HepG2 (cell line): ENCODE measurements at regions not wholly inside any gene's neighbourhood (a gene's known extent, or its start where the extent isn't known, plus 50 kb on each side); places are given as distances from the start of the nearest gene placed in this dataset.

Experiments used
- ATAC-seq: fragments of 200-7000 bp; cut with Tn5 transposase; 3 replicates; pipeline ENCODE4 v1.9.1; 2020; ENCODE audit warnings: mild to moderate bottlenecking, moderate library complexity
- BruUV-seq: library from RNA; stranded (reverse); fragments of 400-500 nt; replicated peaks from 2 replicates; lab custom pipeline; 2021; lab: Mats Ljungman, UMichigan
- CTCF ChIA-PET: fragments of 300-600 bp; formaldehyde crosslinking; extraction: SDS; loops from one replicate; lab custom pipeline; 2021; ENCODE audit warnings: low total read pairs, inconsistent platforms, low intra/inter-chr PET ratio; lab: Yijun Ruan, JAX
- POLR2A ChIA-PET: fragments of 350-600 bp; sonication (Branson Sonifier 250); formaldehyde crosslinking; loops from one replicate; lab custom pipeline; 2020; ENCODE audit warnings: antibody characterized with exemption, inconsistent platforms; lab: Yijun Ruan, JAX
- DNase-seq: peaks from one replicate; pipeline ENCODE4 v3.0.0-alpha.2; 2015; ENCODE audit warnings: low spot score
- FAIRE-seq: peaks from 3 replicates; lab custom pipeline; 2011; peaks lifted over from hg19 to GRCh38; lab: Jason Lieb, UNC
- H2AFZ ChIP-seq: one replicate; pipeline ENCODE4 v1.6.1; 2011; ENCODE audit warnings: low read length, inconsistent platforms
- H3K27ac ChIP-seq: fragments of 300-600 bp; 3 replicates; pipeline ENCODE4 v1.8.0; 2011; ENCODE audit warnings: mixed run types, mild to moderate bottlenecking, mixed read lengths, low read length, inconsistent platforms; ENCODE audit not compliant: insufficient read depth; ENCODE audit errors: extremely low read length
- H3K27me3 ChIP-seq, 2 experiments: fragments of 200-600 bp in 1 of 2; 2 replicates in 1 of 2; 3 replicates in 1 of 2; pipeline versions ENCODE4 v1.6.0 to v1.8.0; 2011; ENCODE audit warnings: low read length in 2 of 2, mild to moderate bottlenecking in 2 of 2, moderate library complexity in 2 of 2, inconsistent platforms in 1 of 2; ENCODE audit not compliant: insufficient read depth in 2 of 2, control insufficient read depth in 1 of 2
- H3K36me3 ChIP-seq, 2 experiments: fragments of 200-600 bp in 1 of 2; replicated peaks in 1 of 2; 2 replicates in 1 of 2; 3 replicates in 1 of 2; pipeline versions ENCODE4 v1.5.1 to v1.8.0; 2011; ENCODE audit warnings: low read length in 2 of 2, inconsistent platforms in 1 of 2; ENCODE audit not compliant: insufficient read depth in 2 of 2, control insufficient read depth in 1 of 2
- H3K4me1 ChIP-seq: 2 replicates; pipeline ENCODE4 v1.5.1; 2012; ENCODE audit warnings: low read length, inconsistent platforms; ENCODE audit not compliant: insufficient read depth
- H3K4me2 ChIP-seq: 2 replicates; pipeline ENCODE4 v1.6.0; 2011; ENCODE audit warnings: low read depth, low read length, inconsistent platforms
- H3K4me3 ChIP-seq, 3 experiments: fragments of 200-600 bp in 1 of 3; sonication (generic), shearing (Covaris generic) in 1 of 3; replicated peaks in 1 of 3; 2 replicates each; pipeline ENCODE4 v1.5.1; 2011 to 2016; ENCODE audit warnings: low read length in 3 of 3, inconsistent platforms in 2 of 3, low read depth in 2 of 3, mild to moderate bottlenecking in 2 of 3, control low read depth in 1 of 3, mixed read lengths in 1 of 3; ENCODE audit not compliant: insufficient read depth in 1 of 3
- H3K79me2 ChIP-seq: one replicate; pipeline ENCODE4 v1.6.1; 2011; ENCODE audit warnings: low read length, inconsistent platforms; ENCODE audit not compliant: insufficient read depth
- H3K9ac ChIP-seq: 2 replicates; pipeline ENCODE4 v1.6.0; 2011; ENCODE audit warnings: mild to moderate bottlenecking, low read depth, low read length, inconsistent platforms; ENCODE audit not compliant: insufficient read depth
- H3K9me3 ChIP-seq: 2 replicates; pipeline ENCODE4 v1.5.1; 2012; ENCODE audit warnings: mild to moderate bottlenecking, low read length
- H4K20me1 ChIP-seq: 2 replicates; pipeline ENCODE4 v1.6.0; 2011; ENCODE audit warnings: inconsistent platforms, mild to moderate bottlenecking, low read length, moderate library complexity; ENCODE audit not compliant: insufficient read depth
- BRF2 ChIP-seq: sonication (generic); formaldehyde crosslinking; IDR thresholded peaks from 2 replicates; pipeline ENCODE4 v1.8.1; 2022; ENCODE audit warnings: mild to moderate bottlenecking, missing genetic modification reagents
- EHMT2 ChIP-seq: fragments of 200-600 bp; sonication (generic); IDR thresholded peaks from 2 replicates; pipeline ENCODE4 v1.7.0; 2017; ENCODE audit warnings: antibody characterized with exemption, low read depth, low read length, borderline replicate concordance
- HNRNPLL ChIP-seq: fragments of 200-400 bp; formaldehyde crosslinking; IDR thresholded peaks from 2 replicates; pipeline ENCODE4 v1.6.1; 2017; ENCODE audit warnings: mild to moderate bottlenecking, low read depth, low read length; ENCODE audit not compliant: poor library complexity, severe bottlenecking
- HOXA9 ChIP-seq: sonication (generic); formaldehyde crosslinking; IDR thresholded peaks from 2 replicates; pipeline ENCODE4 v1.8.1; 2022; ENCODE audit warnings: missing genetic modification reagents, mild to moderate bottlenecking, moderate library complexity, borderline replicate concordance
- KLF9 ChIP-seq: IDR thresholded peaks from 2 replicates; pipeline ENCODE4 v1.6.1; 2016; ENCODE audit warnings: low read depth
- MZF1 ChIP-seq: sonication (generic); formaldehyde crosslinking; IDR thresholded peaks from 2 replicates; pipeline ENCODE4 v1.8.1; 2023; ENCODE audit warnings: mild to moderate bottlenecking, missing genetic modification reagents, borderline replicate concordance
- NFRKB ChIP-seq: fragments of 450-650 bp; IDR thresholded peaks from 2 replicates; pipeline ENCODE4 v1.6.1; 2017
- PCBP1 ChIP-seq: fragments of 200-400 bp; formaldehyde crosslinking; IDR thresholded peaks from 2 replicates; pipeline ENCODE4 v1.6.1; 2017; ENCODE audit warnings: mild to moderate bottlenecking, low read depth, low read length, borderline replicate concordance
- PHF21A ChIP-seq: sonication (generic); formaldehyde crosslinking; IDR thresholded peaks from 2 replicates; pipeline ENCODE4 v1.5.0; 2020; ENCODE audit warnings: mild to moderate bottlenecking, missing genetic modification reagents
- PRDM15 ChIP-seq: sonication (generic); formaldehyde crosslinking; IDR thresholded peaks from 2 replicates; pipeline ENCODE4 v1.4.0; 2020; ENCODE audit warnings: missing genetic modification reagents
- RAD51 ChIP-seq: fragments of 450-650 bp; IDR thresholded peaks from 2 replicates; pipeline ENCODE4 v1.6.1; 2016; ENCODE audit warnings: borderline replicate concordance
- RBFOX2 ChIP-seq: fragments of 200-400 bp; formaldehyde crosslinking; IDR thresholded peaks from 2 replicates; pipeline ENCODE4 v1.6.1; 2017; ENCODE audit warnings: low read depth, mild to moderate bottlenecking, low read length
- ZBTB34 ChIP-seq: sonication (generic); formaldehyde crosslinking; IDR thresholded peaks from 2 replicates; pipeline ENCODE4 v1.8.0; 2022; ENCODE audit warnings: mild to moderate bottlenecking, missing genetic modification reagents
- ZFP36L1 ChIP-seq: sonication (generic); formaldehyde crosslinking; IDR thresholded peaks from 2 replicates; pipeline ENCODE4 v1.8.0; 2022; ENCODE audit warnings: mild to moderate bottlenecking, missing genetic modification reagents, moderate library complexity
- ZNF180 ChIP-seq: sonication (generic); formaldehyde crosslinking; IDR thresholded peaks from 2 replicates; pipeline ENCODE4 v1.4.0; 2020; ENCODE audit warnings: low read depth, missing genetic modification reagents, borderline replicate concordance
- ZNF639 ChIP-seq: conservative IDR thresholded peaks from 2 replicates; pipeline ENCODE4 v1.6.1; 2018; ENCODE audit warnings: missing genetic modification reagents
- ZNF784 ChIP-seq: sonication (generic); formaldehyde crosslinking; IDR thresholded peaks from 2 replicates; pipeline ENCODE4 v1.5.1; 2020; ENCODE audit warnings: missing genetic modification reagents, mild to moderate bottlenecking, borderline replicate concordance
- WGBS: methylation state at CpG from one replicate; pipeline ENCODE4 v1.1.6; 2017; ENCODE audit warnings: low lambda C conversion rate; 5-methylcytosine and 5-hydroxymethylcytosine counted together
- in situ Hi-C: cut with HindIII; loops from 2 replicates; pipeline ENCODE4 v1.10.0; 2017; ENCODE audit warnings: low pct_unique_long_range_greater_than_20kb; ENCODE audit not compliant: extremely low pct_ligation_motif_present
- intact Hi-C: fragments of 100-400 bp; cut with micrococcal nuclease; formaldehyde crosslinking; loops from one replicate; pipeline ENCODE4 v1.10.0; 2022; ENCODE audit not compliant: unreplicated experiment

GRCh38 chr4:131337936-131338335 lies 1811.2 kb upstream of the PCDH10 start:
- 0% methylated on average over 2 of the region's 2 CpGs for WGBS
- Histone ChIP-seq H3K9me3 (no peaks in the 10 kb centered on the region), H2AFZ (no peak overlapping the region), H4K20me1 (no peaks in the 10 kb centered on the region), H3K4me3 (no peak overlapping the region), H3K4me2 (no peak overlapping the region), H3K9ac (no peak overlapping the region), H3K27me3 (no peaks in the 10 kb centered on the region), H3K36me3 (no peaks in the 10 kb centered on the region), H3K27ac (no peak overlapping the region), H3K4me1 (no peaks in the 10 kb centered on the region), H3K79me2 (no peaks in the 10 kb centered on the region)
- FAIRE-seq (no peak), DNase-seq (no peak), ATAC-seq (no peak)
- BruUV-seq: no TSS peak
- TF ChIP-seq NFRKB (no peak), ZNF784 (CRISPR knock-in tag) (no peak), PRDM15 (no peak), ZNF639 (CRISPR knock-in tag) (no peak), PHF21A (CRISPR knock-in tag) (no peak), HNRNPLL (no peak), EHMT2 (no peak), HOXA9 (no peak), BRF2 (no peak), PCBP1 (no peak), RBFOX2 (no peak), RAD51 (no peak), MZF1 (no peak), ZBTB34 (CRISPR knock-in tag) (no peak), ZFP36L1 (CRISPR knock-in tag) (no peak), ZNF180 (no peak), KLF9 (CRISPR knock-in tag) (no peak)
- intact Hi-C loops: no loop called here
- CTCF ChIA-PET: no interaction called here
- POLR2A ChIA-PET: no interaction called here
- in situ Hi-C loops: no loop called here
